ENCODE measurements at regions not wholly inside any gene's neighbourhood (a gene's known extent, or its start where the extent isn't known, plus 50 kb on each side); places are given as distances from the start of the nearest gene placed in this dataset.

DNA sequence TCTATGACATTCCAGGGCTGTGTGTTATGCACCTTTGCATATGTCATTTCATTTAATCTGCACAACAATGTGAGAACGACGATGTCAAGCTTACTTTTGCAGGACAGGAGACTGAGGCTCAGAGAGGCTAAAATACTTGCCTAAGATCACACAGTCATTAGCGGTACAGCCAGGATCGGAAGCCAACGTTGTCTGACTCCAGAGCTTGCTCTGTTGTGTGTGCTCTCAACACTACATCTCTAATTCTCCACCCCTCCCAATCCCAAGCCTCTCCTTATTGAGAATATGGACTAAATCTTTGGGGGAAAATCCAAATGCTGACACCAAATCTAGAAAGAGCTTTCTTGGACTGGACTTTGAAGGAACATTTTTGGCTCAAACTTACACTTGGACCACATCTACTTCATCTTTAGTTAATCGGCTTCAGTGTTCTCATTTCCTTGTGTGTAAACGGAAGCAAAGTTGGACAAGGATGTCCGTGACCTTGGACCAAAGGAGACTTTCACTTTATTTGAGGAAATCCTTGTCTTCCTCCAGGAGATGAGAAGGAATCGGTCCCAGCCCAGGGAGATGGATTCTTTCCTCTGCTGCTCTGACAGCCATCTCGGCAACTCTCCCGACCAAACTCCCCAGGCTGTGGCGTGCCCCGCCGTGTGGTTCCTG, 242.4 kb downstream of the LPIN1 start:
- no peak for TF ChIP-seq CTCF (IDR thresholded peaks at IDR 0.05)
- no peak for TF ChIP-seq ZFX (IDR thresholded peaks at IDR 0.05; ENCODE audit: borderline replicate concordance)

Data from 22Rv1 (cell line).